DND-41 (cell line): ENCODE measurements at regions not wholly inside any gene's neighbourhood (a gene's known extent, or its start where the extent isn't known, plus 50 kb on each side); places are given as distances from the start of the nearest gene placed in this dataset.

Experiments used
- CTCF ChIP-seq: IDR thresholded peaks from 2 replicates; pipeline ENCODE4 v1.5.1; 2012; ENCODE audit warnings: borderline replicate concordance, low read length, moderate library complexity, mild to moderate bottlenecking; ENCODE audit not compliant: poor library complexity, severe bottlenecking; ENCODE audit errors: extremely low read depth
- EZH2 ChIP-seq: IDR thresholded peaks from 3 replicates; pipeline ENCODE4 v1.6.1; 2012; ENCODE audit warnings: borderline replicate concordance, low read depth, mild to moderate bottlenecking, moderate library complexity, low read length, inconsistent platforms; ENCODE audit not compliant: severe bottlenecking

- TF ChIP-seq CTCF, result peak; percentile 54
- no peak for TF ChIP-seq EZH2
Observed at GRCh38 chr13:46962281-46962941, 65.6 kb upstream of the HTR2A start.
